Loucy (cell line): ENCODE measurements at regions not wholly inside any gene's neighbourhood (a gene's known extent, or its start where the extent isn't known, plus 50 kb on each side); places are given as distances from the start of the nearest gene placed in this dataset.

ENCODE experiments used
- CTCF ChIP-seq: fragments of 200-600 bp; sonication (generic); conservative IDR thresholded peaks from 2 replicates; pipeline ENCODE4 v1.5.1; 2014; ENCODE audit warnings: mild to moderate bottlenecking, antibody characterized with exemption, low read length
- EZH2phosphoT487 ChIP-seq: fragments of 200-600 bp; IDR thresholded peaks from 2 replicates; pipeline ENCODE4 v1.6.1; 2018; ENCODE audit warnings: antibody characterized with exemption, mild to moderate bottlenecking, moderate library complexity, borderline replicate concordance

GRCh38 chr7:33854801-33855350 is 50.5 kb upstream of the BMPER start:
- TF ChIP-seq CTCF (no peak), EZH2phosphoT487 (no peak)
